Lower leg skin (tissue), 4 donors: ENCODE measurements at regions not wholly inside any gene's neighbourhood (a gene's known extent, or its start where the extent isn't known, plus 50 kb on each side); places are given as distances from the start of the nearest gene placed in this dataset.
"Not testable (repeated sequence)": the region's sequence is repeated elsewhere in the genome, so short reads cannot be mapped to it uniquely, and the experiment has no call there.

ENCODE experiments used
- DNase-seq, 2 donors: peaks; one replicate each; pipeline ENCODE4 v3.0.0-alpha.2; 2019; ENCODE audit warnings: low spot score in 2 of 2
- H3K4me3 ChIP-seq: fragments of 200-600 bp; sonication (generic); 2 replicates; pipeline ENCODE4 v1.5.1; 2017; ENCODE audit warnings: mild to moderate bottlenecking, low read depth; ENCODE audit not compliant: poor library complexity, severe bottlenecking
- POLR2A ChIP-seq, 2 donors: fragments of 450-650 bp; IDR thresholded peaks; one replicate each; pipeline ENCODE4 v1.6.1; 2016 to 2017; ENCODE audit warnings: antibody characterized with exemption in 2 of 2, mild to moderate bottlenecking in 1 of 2, moderate library complexity in 1 of 2
- WGBS, 2 donors: methylation state at CpG; one replicate each; pipeline ENCODE4 v1.1.5; 2018; 5-methylcytosine and 5-hydroxymethylcytosine counted together
- intact Hi-C: fragments of 100-400 bp; cut with DNase I; formaldehyde crosslinking; loops from one replicate; pipeline ENCODE4 v1.15.0; 2023; ENCODE audit warnings: low total_unique reads
- TF ChIP-seq, protein P1 (sequence below), 3 donors: fragments of 450-650 bp; IDR thresholded peaks; one replicate each; pipeline ENCODE4 v1.5.1; 2016; ENCODE audit warnings: antibody characterized with exemption in 3 of 3, mild to moderate bottlenecking in 3 of 3, moderate library complexity in 2 of 3

DNA sequence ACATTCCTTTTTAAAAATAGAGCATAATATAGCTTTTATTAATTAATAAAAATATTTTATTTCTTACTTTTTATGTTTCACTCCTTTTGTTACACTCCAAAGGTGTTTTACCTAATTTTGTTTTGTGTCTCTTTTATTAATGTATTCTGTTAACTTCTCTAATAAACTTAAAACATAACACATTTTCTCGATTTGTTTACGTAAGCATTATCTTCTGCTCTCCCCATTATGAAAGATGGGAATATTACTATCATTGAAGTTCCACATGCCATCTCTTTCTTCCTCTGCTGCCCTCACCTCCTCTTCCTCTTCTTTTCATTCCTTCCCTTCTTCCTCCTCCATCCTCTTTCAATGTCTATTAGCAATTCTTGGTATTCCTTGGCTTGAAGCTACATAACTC lies 85.0 kb upstream of the HCRTR2 start:
- H3K4me3 ChIP-seq: no peak overlapping the region
- TF ChIP-seq, protein P1, sequence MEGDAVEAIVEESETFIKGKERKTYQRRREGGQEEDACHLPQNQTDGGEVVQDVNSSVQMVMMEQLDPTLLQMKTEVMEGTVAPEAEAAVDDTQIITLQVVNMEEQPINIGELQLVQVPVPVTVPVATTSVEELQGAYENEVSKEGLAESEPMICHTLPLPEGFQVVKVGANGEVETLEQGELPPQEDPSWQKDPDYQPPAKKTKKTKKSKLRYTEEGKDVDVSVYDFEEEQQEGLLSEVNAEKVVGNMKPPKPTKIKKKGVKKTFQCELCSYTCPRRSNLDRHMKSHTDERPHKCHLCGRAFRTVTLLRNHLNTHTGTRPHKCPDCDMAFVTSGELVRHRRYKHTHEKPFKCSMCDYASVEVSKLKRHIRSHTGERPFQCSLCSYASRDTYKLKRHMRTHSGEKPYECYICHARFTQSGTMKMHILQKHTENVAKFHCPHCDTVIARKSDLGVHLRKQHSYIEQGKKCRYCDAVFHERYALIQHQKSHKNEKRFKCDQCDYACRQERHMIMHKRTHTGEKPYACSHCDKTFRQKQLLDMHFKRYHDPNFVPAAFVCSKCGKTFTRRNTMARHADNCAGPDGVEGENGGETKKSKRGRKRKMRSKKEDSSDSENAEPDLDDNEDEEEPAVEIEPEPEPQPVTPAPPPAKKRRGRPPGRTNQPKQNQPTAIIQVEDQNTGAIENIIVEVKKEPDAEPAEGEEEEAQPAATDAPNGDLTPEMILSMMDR (IDR thresholded peaks at IDR 0.05): no peak
- TF ChIP-seq POLR2A (IDR thresholded peaks at IDR 0.05): no peak
- no peak for DNase-seq
- WGBS, 2 donors: 87 to 98% methylated on average over 2 of the region's 2 CpGs
- intact Hi-C loops: no loop called here

DNA sequence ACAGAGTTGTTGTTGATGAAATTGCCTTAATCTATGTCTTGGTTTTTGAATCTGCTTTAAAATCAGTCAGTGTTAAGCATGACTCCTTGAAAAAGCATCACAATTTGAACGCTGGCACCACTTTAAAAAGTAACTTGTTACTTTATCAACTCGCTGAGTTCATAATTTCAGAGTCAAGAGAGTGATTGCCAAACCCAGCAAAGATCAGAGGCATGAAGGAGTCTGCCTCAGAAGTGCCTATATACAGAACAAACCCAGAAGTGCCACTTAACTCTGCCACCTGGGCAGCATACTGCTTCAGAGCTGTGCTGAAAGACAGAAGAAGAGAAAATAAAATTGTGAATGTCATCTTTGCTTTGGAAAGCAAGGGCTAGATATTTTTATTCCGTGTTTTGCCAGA lies 73.6 kb upstream of the HCRTR2 start:
- TF ChIP-seq, protein P1 (IDR thresholded peaks at IDR 0.05): no peak
- no peak for TF ChIP-seq POLR2A (IDR thresholded peaks at IDR 0.05)
- no peak overlapping the region for H3K4me3 ChIP-seq
- intact Hi-C loops: no loop called here
- DNase-seq: no peak
- WGBS, 2 donors: 55 to 63% methylated on average over 3 of the region's 3 CpGs

DNA sequence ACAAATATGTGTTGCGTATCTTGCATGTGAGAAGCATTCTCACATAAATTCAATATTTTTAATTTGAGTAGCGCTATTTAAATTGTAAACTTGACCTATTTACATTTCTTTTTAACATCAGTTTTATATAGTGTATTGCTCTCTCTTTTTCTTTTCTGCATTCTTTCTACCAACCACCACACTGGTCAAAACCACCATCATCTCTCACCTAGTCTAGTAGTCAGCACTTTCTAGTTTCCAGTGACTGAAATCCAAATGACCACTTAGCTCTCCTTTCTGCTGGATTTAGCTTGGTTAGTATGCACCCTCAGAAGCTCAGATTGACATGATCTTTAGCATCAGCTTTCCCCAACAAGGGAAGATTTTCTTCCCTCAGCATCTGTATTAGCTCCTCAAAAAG lies 73.2 kb upstream of the HCRTR2 start:
- TF ChIP-seq POLR2A (IDR thresholded peaks at IDR 0.05): no peak
- TF ChIP-seq, protein P1 (IDR thresholded peaks at IDR 0.05): no peak
- intact Hi-C loops: no loop called here
- WGBS, 2 donors: 91 to 93% methylated on average over 2 of the region's 2 CpGs
- DNase-seq: no peak
- no peak overlapping the region for H3K4me3 ChIP-seq

DNA sequence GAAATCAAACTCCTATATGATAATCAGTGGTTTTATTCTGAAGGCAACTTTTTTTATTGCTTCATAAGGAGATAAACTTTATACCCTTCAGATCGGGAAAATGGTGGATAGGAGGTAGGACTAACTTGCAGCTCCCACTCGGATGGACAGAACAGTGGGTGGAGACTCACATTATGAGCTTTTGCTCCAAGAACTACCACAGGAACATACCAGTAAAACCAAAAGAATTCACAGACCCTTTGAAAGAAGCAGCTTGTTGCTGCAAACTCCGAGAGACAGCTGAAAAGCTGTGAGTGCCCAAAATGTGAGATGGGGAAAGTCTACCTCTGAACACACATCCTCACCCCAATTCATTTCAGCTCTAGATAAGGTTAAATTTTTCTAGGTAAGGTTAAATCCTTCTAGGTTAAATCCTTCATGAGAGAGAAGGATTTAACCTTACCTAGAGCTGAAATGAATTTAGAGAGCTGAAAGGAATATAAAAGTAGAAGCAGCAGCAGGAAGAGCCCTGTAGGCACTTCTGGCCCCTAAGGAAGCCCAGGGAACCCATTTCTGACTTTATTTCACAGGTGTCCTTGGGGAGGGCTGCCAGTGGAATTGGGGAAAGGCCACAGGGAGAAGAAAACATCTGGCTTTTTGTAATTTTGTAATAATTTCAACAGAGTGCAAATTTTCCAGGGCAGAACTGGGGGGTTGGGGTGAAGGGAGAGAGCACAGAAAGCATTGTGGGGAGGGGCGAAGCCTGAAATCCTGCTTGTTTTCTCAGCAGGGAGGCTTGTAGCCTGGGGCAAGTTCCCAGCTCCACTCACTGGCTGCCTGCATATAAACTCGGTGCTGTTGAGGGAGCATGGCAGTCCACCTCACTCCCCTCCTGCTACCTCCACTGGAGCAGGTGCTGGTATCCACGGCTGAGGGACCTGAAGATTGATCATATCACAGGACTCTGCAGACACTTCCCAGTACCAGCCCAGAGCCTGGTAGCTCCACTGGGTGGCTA lies 65.9 kb upstream of the HCRTR2 start:
- 40 to 44% methylated on average over 6 of the region's 6 CpGs for WGBS, 2 donors
- TF ChIP-seq, protein P1 (IDR thresholded peaks at IDR 0.05): no peak
- TF ChIP-seq POLR2A (IDR thresholded peaks at IDR 0.05): no peak
- intact Hi-C loops: no loop called here
- H3K4me3 ChIP-seq: no peak overlapping the region
- DNase-seq: no peak

DNA sequence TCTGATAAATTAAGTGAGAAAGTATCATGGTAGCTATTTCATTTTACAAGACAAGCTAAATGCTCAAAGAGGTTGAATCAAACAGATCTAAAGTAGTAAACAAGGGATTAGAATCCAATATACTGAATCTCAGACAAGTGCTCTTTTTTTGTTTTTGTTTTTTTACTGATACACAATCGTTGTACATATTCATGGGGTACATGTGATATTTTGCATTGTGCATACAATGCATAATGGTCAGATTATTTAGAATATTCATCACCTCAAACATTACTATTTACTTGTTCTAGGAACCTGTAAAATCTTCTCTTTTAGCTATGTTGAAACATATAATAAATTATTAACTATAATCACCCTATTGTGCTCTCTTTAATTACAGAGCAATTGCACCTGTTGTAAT lies 57.0 kb upstream of the HCRTR2 start:
- intact Hi-C loops: no loop called here
- 68 to 76% methylated on average over 1 of the region's 1 CpG for WGBS, 2 donors
- H3K4me3 ChIP-seq: no peak overlapping the region
- TF ChIP-seq POLR2A (IDR thresholded peaks at IDR 0.05): no peak
- TF ChIP-seq, protein P1 (IDR thresholded peaks at IDR 0.05): no peak
- no peak for DNase-seq

DNA sequence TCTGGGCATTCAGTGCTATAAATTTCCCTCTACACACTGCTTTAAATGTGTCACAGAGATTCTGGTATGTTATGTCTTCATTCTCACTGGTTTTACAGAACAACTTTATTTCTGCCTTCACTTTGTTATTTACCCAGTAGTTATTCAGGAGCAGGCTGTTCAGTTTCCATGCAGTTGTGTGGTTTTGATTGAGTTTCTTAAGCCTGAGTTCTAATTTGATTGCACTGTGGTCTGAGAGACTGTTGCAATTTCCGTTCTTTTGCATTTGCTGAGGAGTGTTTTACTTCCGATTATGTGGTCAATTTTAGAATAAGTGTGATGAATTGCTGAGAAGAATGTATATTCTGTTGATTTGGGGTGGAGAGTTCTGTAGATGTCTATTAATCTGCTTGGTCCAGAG lies 50.1 kb upstream of the HCRTR2 start:
- intact Hi-C loops, H3K4me3 ChIP-seq, DNase-seq: not testable (repeated sequence)
- 85 to 94% methylated on average over 2 of the region's 2 CpGs for WGBS, 2 donors
